HCT116 (cell line): ENCODE measurements at regions not wholly inside any gene's neighbourhood (a gene's known extent, or its start where the extent isn't known, plus 50 kb on each side); places are given as distances from the start of the nearest gene placed in this dataset.

Source experiments
- ATAC-seq: fragments of 200-7000 bp; cut with Tn5 transposase; 2 replicates; pipeline ENCODE4 v1.9.1; 2020; ENCODE audit warnings: mild to moderate bottlenecking, moderate library complexity
- BruUV-seq: library from RNA; stranded (reverse); fragments of 400-500 nt; replicated peaks from 2 replicates; lab custom pipeline; 2021; lab: Mats Ljungman, UMichigan
- CTCF ChIA-PET: fragments of 300-600 bp; sonication (Branson Sonifier 250); formaldehyde crosslinking; loops from one replicate; lab custom pipeline; 2021; ENCODE audit warnings: antibody characterized with exemption; lab: Charles Lee
- POLR2A ChIA-PET: fragments of 300-600, 350-600 bp; sonication (Branson Sonifier 250); formaldehyde crosslinking; loops from one replicate; lab custom pipeline; 2021; ENCODE audit warnings: antibody characterized with exemption; lab: Charles Lee
- RAD21 ChIA-PET, 2 experiments: fragments of 300-600 bp; sonication (Branson Sonifier 250); formaldehyde crosslinking; loops; one replicate each; lab custom pipeline; 2023; ENCODE audit warnings: low total read pairs in 2 of 2; ENCODE audit not compliant: uncharacterized antibody in 2 of 2, unreplicated experiment in 2 of 2, low non-redundant PET in 1 of 2; lab: Charles Lee
- DNase-seq: peaks from one replicate; pipeline ENCODE4 v3.0.0-alpha.2; 2010; ENCODE audit warnings: low read depth, low spot score
- H2AFZ ChIP-seq: fragments of 200-600 bp; shearing (Covaris generic), sonication (generic); 2 replicates; pipeline ENCODE4 v1.6.1; 2017; ENCODE audit warnings: low read depth, mixed run types, mixed read lengths, antibody characterized with exemption, low read length; ENCODE audit not compliant: poor library complexity, severe bottlenecking
- H3K27ac ChIP-seq: 2 replicates; pipeline ENCODE4 v1.5.1; 2012; ENCODE audit warnings: low read depth, low read length
- H3K27me3 ChIP-seq: fragments of 200-600 bp; sonication (generic); 2 replicates; pipeline ENCODE4 v1.6.1; 2016; ENCODE audit warnings: mixed run types, low read length, mixed read lengths; ENCODE audit not compliant: insufficient read depth
- H3K36me3 ChIP-seq, 2 experiments: fragments of 200-500 bp in 1 of 2; fragments of 200-600 bp in 1 of 2; sonication (Bioruptor generic) in 1 of 2; sonication (generic) in 1 of 2; 2 replicates each; pipeline versions ENCODE4 v1.5.1 to v1.6.1; 2014 to 2016; ENCODE audit warnings: low read length in 2 of 2, inconsistent platforms in 1 of 2, mixed read lengths in 1 of 2, mixed run types in 1 of 2; ENCODE audit not compliant: insufficient read depth in 2 of 2, control insufficient read depth in 1 of 2
- H3K4me1 ChIP-seq, 2 experiments: fragments of 200-600 bp in 1 of 2; sonication (generic) in 1 of 2; 2 replicates each; pipeline versions ENCODE4 v1.5.1 to v1.6.1; 2012 to 2017; ENCODE audit warnings: low read length in 2 of 2, inconsistent platforms in 1 of 2, mild to moderate bottlenecking in 1 of 2, mixed read lengths in 1 of 2, mixed run types in 1 of 2, moderate library complexity in 1 of 2; ENCODE audit not compliant: insufficient read depth in 2 of 2, control insufficient read depth in 1 of 2
- H3K4me2 ChIP-seq: fragments of 200-600 bp; sonication (generic); 2 replicates; pipeline ENCODE4 v1.6.1; 2017; ENCODE audit warnings: mixed run types, low read length, mixed read lengths
- H3K4me3 ChIP-seq, 2 experiments: fragments of 200-600 bp in 1 of 2; sonication (generic) in 1 of 2; replicated peaks in 1 of 2; 2 replicates each; pipeline ENCODE4 v1.5.1; 2011 to 2016; ENCODE audit warnings: low read length in 2 of 2, control low read depth in 1 of 2, low read depth in 1 of 2, mild to moderate bottlenecking in 1 of 2, mixed read lengths in 1 of 2, mixed run types in 1 of 2
- H3K79me2 ChIP-seq: fragments of 200-600 bp; sonication (generic); 2 replicates; pipeline ENCODE4 v1.6.1; 2017; ENCODE audit warnings: mild to moderate bottlenecking, mixed run types, low read length, moderate library complexity, mixed read lengths; ENCODE audit not compliant: insufficient read depth
- H3K9ac ChIP-seq: fragments of 200-600 bp; sonication (generic); 2 replicates; pipeline ENCODE4 v1.6.1; 2016; ENCODE audit warnings: low read length, mixed read lengths
- H3K9me2 ChIP-seq: fragments of 200-600 bp; sonication (generic), shearing (Covaris generic); 2 replicates; pipeline ENCODE4 v1.6.1; 2017; ENCODE audit warnings: mixed run types, mild to moderate bottlenecking, moderate library complexity; ENCODE audit not compliant: insufficient read depth
- H3K9me3 ChIP-seq, 2 experiments: fragments of 200-500 bp in 1 of 2; fragments of 200-600 bp in 1 of 2; sonication (Bioruptor generic) in 1 of 2; sonication (generic) in 1 of 2; 2 replicates each; pipeline ENCODE4 v1.6.1; 2014 to 2017; ENCODE audit warnings: low read length in 2 of 2, mixed read lengths in 2 of 2, inconsistent platforms in 1 of 2, low read depth in 1 of 2, mild to moderate bottlenecking in 1 of 2, mixed run types in 1 of 2, moderate library complexity in 1 of 2; ENCODE audit not compliant: control insufficient read depth in 1 of 2, insufficient read depth in 1 of 2
- H4K20me1 ChIP-seq: fragments of 200-600 bp; sonication (generic), shearing (Covaris generic); 2 replicates; pipeline ENCODE4 v1.6.1; 2017; ENCODE audit warnings: mixed run types, mild to moderate bottlenecking, moderate library complexity; ENCODE audit not compliant: insufficient read depth
- EGR1 ChIP-seq: IDR thresholded peaks from 2 replicates; pipeline ENCODE4 v1.6.1; 2012; ENCODE audit warnings: low read depth
- ELF1 ChIP-seq: IDR thresholded peaks from 2 replicates; pipeline ENCODE4 v1.6.1; 2012; ENCODE audit warnings: low read depth, borderline replicate concordance
- FOSL1 ChIP-seq: IDR thresholded peaks from 2 replicates; pipeline ENCODE4 v1.6.1; 2012; ENCODE audit warnings: low read depth
- JUND ChIP-seq: IDR thresholded peaks from 2 replicates; pipeline ENCODE4 v1.6.1; 2012
- POLR2AphosphoS5 ChIP-seq: IDR thresholded peaks from 2 replicates; pipeline ENCODE4 v1.6.1; 2011; ENCODE audit warnings: mild to moderate bottlenecking, low read depth, low read length, moderate library complexity
- TCF7L2 ChIP-seq: IDR thresholded peaks from 2 replicates; pipeline ENCODE4 v1.7.0; 2011; ENCODE audit warnings: borderline replicate concordance, inconsistent platforms; ENCODE audit not compliant: insufficient read depth, insufficient read length; ENCODE audit errors: extremely low read depth
- YY1 ChIP-seq: IDR thresholded peaks from 2 replicates; pipeline ENCODE4 v1.6.1; 2011; ENCODE audit warnings: low read length, low read depth, moderate library complexity, mild to moderate bottlenecking; ENCODE audit not compliant: insufficient replicate concordance; ENCODE audit errors: extremely low read depth
- ZFX ChIP-seq: fragments of 450-650 bp; IDR thresholded peaks from 2 replicates; pipeline ENCODE4 v1.6.1; 2017
- intact Hi-C: fragments of 100-400 bp; cut with micrococcal nuclease; formaldehyde crosslinking; loops from 2 replicates; pipeline ENCODE4 v1.10.0; 2022
- TF ChIP-seq, protein P1 (sequence below), 3 experiments: fragments of 200-600 bp in 1 of 3; sonication (generic) in 1 of 3; IDR thresholded peaks in 2 of 3; conservative IDR thresholded peaks in 1 of 3; 2 replicates each; pipeline ENCODE4 v1.5.1; 2012 to 2017; ENCODE audit warnings: low read depth in 2 of 3, low read length in 2 of 3, antibody characterized with exemption in 1 of 3, borderline replicate concordance in 1 of 3, control low read depth in 1 of 3, mild to moderate bottlenecking in 1 of 3, mixed read lengths in 1 of 3, mixed run types in 1 of 3, moderate library complexity in 1 of 3; ENCODE audit not compliant: insufficient read depth in 1 of 3
- TF ChIP-seq, protein P2 (sequence below): IDR thresholded peaks from 2 replicates; pipeline ENCODE4 v1.6.1; 2012

DNA sequence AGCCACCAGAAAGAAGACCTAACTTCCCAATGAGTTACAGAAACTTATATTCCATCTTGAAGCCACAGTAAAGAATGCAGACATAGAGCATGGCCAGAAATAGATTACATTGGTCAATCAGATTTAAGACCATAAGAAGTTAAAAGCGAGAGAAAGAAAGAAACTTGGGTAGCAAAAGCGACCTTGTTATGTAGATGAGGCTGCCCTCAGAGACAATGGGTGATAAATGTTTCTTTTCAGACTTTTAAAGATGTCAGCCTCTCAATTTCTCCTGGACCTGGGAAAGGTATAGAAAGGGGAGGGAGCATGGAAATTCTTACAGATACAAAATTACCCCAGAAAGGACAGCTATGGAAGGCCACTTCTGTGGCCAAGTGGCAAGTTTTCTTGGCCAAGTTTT lies 732.6 kb upstream of the LUZP2 start:
- POLR2A ChIA-PET = no interaction called here

More for the DNA sequence above, 732.6 kb upstream of the LUZP2 start:
- CTCF ChIA-PET = no interaction called here
- intact Hi-C loops = no loop called here
- Histone ChIP-seq H3K9ac (no peak overlapping the region), H3K9me3 (peaks cover 13 to 17% of the 10 kb centered on the region in 2 experiments; a peak in 2 of 4 replicates), H3K9me2 (no peaks in the 10 kb centered on the region), H3K4me1 (no peaks in the 10 kb centered on the region), H3K27ac (no peak overlapping the region), H3K36me3 (no peaks in the 10 kb centered on the region), H2AFZ (no peak overlapping the region), H3K27me3 (no peaks in the 10 kb centered on the region), H3K4me2 (no peak overlapping the region), H4K20me1 (no peaks in the 10 kb centered on the region), H3K79me2 (no peaks in the 10 kb centered on the region), H3K4me3 (no peak overlapping the region)
- DNase-seq = no peak
- ATAC-seq = no peak
- TF ChIP-seq, protein P1, sequence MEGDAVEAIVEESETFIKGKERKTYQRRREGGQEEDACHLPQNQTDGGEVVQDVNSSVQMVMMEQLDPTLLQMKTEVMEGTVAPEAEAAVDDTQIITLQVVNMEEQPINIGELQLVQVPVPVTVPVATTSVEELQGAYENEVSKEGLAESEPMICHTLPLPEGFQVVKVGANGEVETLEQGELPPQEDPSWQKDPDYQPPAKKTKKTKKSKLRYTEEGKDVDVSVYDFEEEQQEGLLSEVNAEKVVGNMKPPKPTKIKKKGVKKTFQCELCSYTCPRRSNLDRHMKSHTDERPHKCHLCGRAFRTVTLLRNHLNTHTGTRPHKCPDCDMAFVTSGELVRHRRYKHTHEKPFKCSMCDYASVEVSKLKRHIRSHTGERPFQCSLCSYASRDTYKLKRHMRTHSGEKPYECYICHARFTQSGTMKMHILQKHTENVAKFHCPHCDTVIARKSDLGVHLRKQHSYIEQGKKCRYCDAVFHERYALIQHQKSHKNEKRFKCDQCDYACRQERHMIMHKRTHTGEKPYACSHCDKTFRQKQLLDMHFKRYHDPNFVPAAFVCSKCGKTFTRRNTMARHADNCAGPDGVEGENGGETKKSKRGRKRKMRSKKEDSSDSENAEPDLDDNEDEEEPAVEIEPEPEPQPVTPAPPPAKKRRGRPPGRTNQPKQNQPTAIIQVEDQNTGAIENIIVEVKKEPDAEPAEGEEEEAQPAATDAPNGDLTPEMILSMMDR (IDR thresholded peaks at IDR 0.05 in 2 of 3, conservative IDR thresholded peaks at IDR 0.05 in 1 of 3; ENCODE audit: borderline replicate concordance in 1 of 3, insufficient read depth in 1 of 3, low read depth in 2 of 3, low read length in 2 of 3) = no peak
- no peak for TF ChIP-seq JUND
- no peak for TF ChIP-seq EGR1
- TF ChIP-seq, protein P2, sequence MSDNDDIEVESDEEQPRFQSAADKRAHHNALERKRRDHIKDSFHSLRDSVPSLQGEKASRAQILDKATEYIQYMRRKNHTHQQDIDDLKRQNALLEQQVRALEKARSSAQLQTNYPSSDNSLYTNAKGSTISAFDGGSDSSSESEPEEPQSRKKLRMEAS = no peak
- TF ChIP-seq POLR2AphosphoS5 = no peak
- no peak for TF ChIP-seq ZFX
- no peak for TF ChIP-seq YY1
- no peak for TF ChIP-seq ELF1
- no peak for TF ChIP-seq TCF7L2
- TF ChIP-seq FOSL1 = no peak
- RAD21 ChIA-PET = no interaction called here
- BruUV-seq = no TSS peak
